ENCODE measurements at regions not wholly inside any gene's neighbourhood (a gene's known extent, or its start where the extent isn't known, plus 50 kb on each side); places are given as distances from the start of the nearest gene placed in this dataset.

GRCh38 chr18:51802569-51803428 is 537.2 kb upstream of the DCC start:
- H3K4me3 ChIP-seq, result no peak overlapping the region
- H3K27me3 ChIP-seq (replicated peaks in 1 of 2; ENCODE audit: control insufficient read depth in 2 of 2, insufficient read depth in 2 of 2, low read length in 1 of 2), result no peaks in the 10 kb centered on the region
- no peaks in the 10 kb centered on the region for H3K4me1 ChIP-seq (ENCODE audit: control insufficient read depth, insufficient read depth, low read length)
- POLR2A ChIA-PET, result no interaction called here
- no peak overlapping the region for H3K27ac ChIP-seq (ENCODE audit: control insufficient read depth, insufficient read depth)
- BruUV-seq (replicated peaks), result no TSS peak
- WGBS (ENCODE audit: insufficient coverage, insufficient replicate concordance, low lambda C conversion rate, missing lambda C conversion rate), result 25% methylated on average over 4 of the region's 4 CpGs
- no peak overlapping the region for H3K4me2 ChIP-seq (ENCODE audit: control insufficient read depth, insufficient read depth)
- H3K9ac ChIP-seq (ENCODE audit: control insufficient read depth, insufficient read depth, low read length), result no peak overlapping the region
- no peaks in the 10 kb centered on the region for H4K20me1 ChIP-seq (ENCODE audit: control insufficient read depth, insufficient read depth)
- in situ Hi-C loops (cut with MboI), result no loop called here
- H3K9me3 ChIP-seq (replicated peaks; ENCODE audit: control insufficient read depth, insufficient read depth, low read length), result no peaks in the 10 kb centered on the region; the same call in 1 of the 3 replicates
- H3K36me3 ChIP-seq (ENCODE audit: control insufficient read depth in 2 of 2, insufficient read depth in 2 of 2, low read length in 1 of 2), result no peaks in the 10 kb centered on the region
- SMC1A ChIA-PET (ENCODE audit: uncharacterized antibody, unreplicated experiment), result interaction anchor here (1.4 to 2.9 kb wide), 2 partner anchors 11 to 13 kb away, joined by 3 to 10 read pairs; no protein-coding TSS in a partner anchor
- DNase-seq (ENCODE audit: low read depth, low spot score) (no peak), ATAC-seq (no peak), FAIRE-seq (no peak)
- no peak overlapping the region for H2AFZ ChIP-seq (ENCODE audit: control insufficient read depth, low read depth, low read length)
- RAD21 ChIA-PET (ENCODE audit: unreplicated experiment), result interaction anchor here (0.7 kb wide), 1 partner anchor 151 kb away, joined by 3 read pairs; no protein-coding TSS in a partner anchor
- intact Hi-C loops (cut with micrococcal nuclease; ENCODE audit: unreplicated experiment), result no loop called here
- CTCF ChIA-PET, result no interaction called here
- no peaks in the 10 kb centered on the region for H3K79me2 ChIP-seq (ENCODE audit: control insufficient read depth, insufficient read depth, low read length)
- TF ChIP-seq NFYB (IDR thresholded peaks at IDR 0.05; ENCODE audit: insufficient read depth, low read depth, low read length) (no peak), E4F1 (IDR thresholded peaks at IDR 0.05; ENCODE audit: borderline replicate concordance, partially characterized antibody) (no peak), NR2C2 (IDR thresholded peaks at IDR 0.05; ENCODE audit: borderline replicate concordance, control insufficient read depth, insufficient read length, low read depth) (no peak), YBX1 (IDR thresholded peaks at IDR 0.05) (no peak), PAX8 (IDR thresholded peaks at IDR 0.05) (no peak), SREBF2 (IDR thresholded peaks at IDR 0.05; ENCODE audit: low read length) (no peak), CTCF (IDR thresholded peaks at IDR 0.05 in 2 of 3, conservative IDR thresholded peaks at IDR 0.05 in 1 of 3; ENCODE audit: control insufficient read depth in 2 of 3, extremely low read depth in 1 of 3, insufficient read depth in 1 of 3, low read depth in 3 of 3, low read length in 3 of 3) (no peak), KAT2A (conservative IDR thresholded peaks at IDR 0.05; ENCODE audit: control insufficient read depth, low read depth, low read length) (no peak), ZNF622 (IDR thresholded peaks at IDR 0.05) (no peak), SMAD5 (IDR thresholded peaks at IDR 0.05; ENCODE audit: low read depth) (no peak), MEF2A (IDR thresholded peaks at IDR 0.05; ENCODE audit: insufficient read depth, low read depth, low read length) (no peak), EZH2 (IDR thresholded peaks at IDR 0.05; ENCODE audit: borderline replicate concordance, control insufficient read depth, low read depth, low read length) (no peak), ATF2 (IDR thresholded peaks at IDR 0.05; ENCODE audit: low read length) (no peak), TCF7 (IDR thresholded peaks at IDR 0.05; ENCODE audit: borderline replicate concordance) (no peak), EGR1 (IDR thresholded peaks at IDR 0.05; ENCODE audit: borderline replicate concordance in 1 of 2, low read depth in 2 of 2, low read length in 2 of 2) (no peak), WRNIP1 (IDR thresholded peaks at IDR 0.05; ENCODE audit: borderline replicate concordance, low read depth, low read length) (no peak)
- TF ChIP-seq, protein P1, sequence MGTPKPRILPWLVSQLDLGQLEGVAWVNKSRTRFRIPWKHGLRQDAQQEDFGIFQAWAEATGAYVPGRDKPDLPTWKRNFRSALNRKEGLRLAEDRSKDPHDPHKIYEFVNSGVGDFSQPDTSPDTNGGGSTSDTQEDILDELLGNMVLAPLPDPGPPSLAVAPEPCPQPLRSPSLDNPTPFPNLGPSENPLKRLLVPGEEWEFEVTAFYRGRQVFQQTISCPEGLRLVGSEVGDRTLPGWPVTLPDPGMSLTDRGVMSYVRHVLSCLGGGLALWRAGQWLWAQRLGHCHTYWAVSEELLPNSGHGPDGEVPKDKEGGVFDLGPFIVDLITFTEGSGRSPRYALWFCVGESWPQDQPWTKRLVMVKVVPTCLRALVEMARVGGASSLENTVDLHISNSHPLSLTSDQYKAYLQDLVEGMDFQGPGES (IDR thresholded peaks at IDR 0.05), result no peak

All from GM12878 (cell line).